ENCODE measurements at regions not wholly inside any gene's neighbourhood (a gene's known extent, or its start where the extent isn't known, plus 50 kb on each side); places are given as distances from the start of the nearest gene placed in this dataset.

GRCh38 chr10:28909875-28910274 lies 232.6 kb downstream of the BAMBI start:
- no peak for TF ChIP-seq EP300 (IDR thresholded peaks at IDR 0.05)
- no peak for TF ChIP-seq POLR2A (IDR thresholded peaks at IDR 0.05)
- TF ChIP-seq, protein P1, sequence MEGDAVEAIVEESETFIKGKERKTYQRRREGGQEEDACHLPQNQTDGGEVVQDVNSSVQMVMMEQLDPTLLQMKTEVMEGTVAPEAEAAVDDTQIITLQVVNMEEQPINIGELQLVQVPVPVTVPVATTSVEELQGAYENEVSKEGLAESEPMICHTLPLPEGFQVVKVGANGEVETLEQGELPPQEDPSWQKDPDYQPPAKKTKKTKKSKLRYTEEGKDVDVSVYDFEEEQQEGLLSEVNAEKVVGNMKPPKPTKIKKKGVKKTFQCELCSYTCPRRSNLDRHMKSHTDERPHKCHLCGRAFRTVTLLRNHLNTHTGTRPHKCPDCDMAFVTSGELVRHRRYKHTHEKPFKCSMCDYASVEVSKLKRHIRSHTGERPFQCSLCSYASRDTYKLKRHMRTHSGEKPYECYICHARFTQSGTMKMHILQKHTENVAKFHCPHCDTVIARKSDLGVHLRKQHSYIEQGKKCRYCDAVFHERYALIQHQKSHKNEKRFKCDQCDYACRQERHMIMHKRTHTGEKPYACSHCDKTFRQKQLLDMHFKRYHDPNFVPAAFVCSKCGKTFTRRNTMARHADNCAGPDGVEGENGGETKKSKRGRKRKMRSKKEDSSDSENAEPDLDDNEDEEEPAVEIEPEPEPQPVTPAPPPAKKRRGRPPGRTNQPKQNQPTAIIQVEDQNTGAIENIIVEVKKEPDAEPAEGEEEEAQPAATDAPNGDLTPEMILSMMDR (IDR thresholded peaks at IDR 0.05), result no peak

Data from stomach (tissue), 4 donors.